ENCODE measurements at regions not wholly inside any gene's neighbourhood (a gene's known extent, or its start where the extent isn't known, plus 50 kb on each side); places are given as distances from the start of the nearest gene placed in this dataset.

DNA sequence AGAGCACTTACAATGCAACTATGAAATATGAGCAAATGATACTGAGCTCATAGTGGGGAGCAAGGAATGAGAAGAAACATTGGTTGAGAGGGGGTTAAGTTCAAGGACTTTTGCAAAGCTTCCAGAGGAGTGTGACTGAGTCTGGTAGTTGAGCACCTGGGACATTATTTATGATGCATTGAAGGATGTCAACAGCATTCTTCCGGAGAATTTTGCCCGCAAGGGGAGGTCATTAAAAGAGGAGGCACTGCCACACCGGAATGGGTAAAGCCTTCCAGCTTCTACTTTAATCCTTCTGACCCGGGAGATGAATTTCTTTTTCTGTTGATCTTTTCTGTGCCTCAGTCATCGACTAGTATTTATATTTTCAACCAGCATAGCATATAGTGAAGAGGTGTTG is 208.4 kb upstream of the CAMK1G start:
- no peaks in the 10 kb centered on the region for H3K79me2 ChIP-seq (ENCODE audit: low read length)
- no peaks in the 10 kb centered on the region for H3K4me1 ChIP-seq (ENCODE audit: low read length)
- H3K4me3 ChIP-seq (ENCODE audit: low read length) = no peak overlapping the region
- H3K27me3 ChIP-seq (replicated peaks; ENCODE audit: insufficient read depth, low read length) = no peaks in the 10 kb centered on the region
- TF ChIP-seq, protein P1, sequence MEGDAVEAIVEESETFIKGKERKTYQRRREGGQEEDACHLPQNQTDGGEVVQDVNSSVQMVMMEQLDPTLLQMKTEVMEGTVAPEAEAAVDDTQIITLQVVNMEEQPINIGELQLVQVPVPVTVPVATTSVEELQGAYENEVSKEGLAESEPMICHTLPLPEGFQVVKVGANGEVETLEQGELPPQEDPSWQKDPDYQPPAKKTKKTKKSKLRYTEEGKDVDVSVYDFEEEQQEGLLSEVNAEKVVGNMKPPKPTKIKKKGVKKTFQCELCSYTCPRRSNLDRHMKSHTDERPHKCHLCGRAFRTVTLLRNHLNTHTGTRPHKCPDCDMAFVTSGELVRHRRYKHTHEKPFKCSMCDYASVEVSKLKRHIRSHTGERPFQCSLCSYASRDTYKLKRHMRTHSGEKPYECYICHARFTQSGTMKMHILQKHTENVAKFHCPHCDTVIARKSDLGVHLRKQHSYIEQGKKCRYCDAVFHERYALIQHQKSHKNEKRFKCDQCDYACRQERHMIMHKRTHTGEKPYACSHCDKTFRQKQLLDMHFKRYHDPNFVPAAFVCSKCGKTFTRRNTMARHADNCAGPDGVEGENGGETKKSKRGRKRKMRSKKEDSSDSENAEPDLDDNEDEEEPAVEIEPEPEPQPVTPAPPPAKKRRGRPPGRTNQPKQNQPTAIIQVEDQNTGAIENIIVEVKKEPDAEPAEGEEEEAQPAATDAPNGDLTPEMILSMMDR (IDR thresholded peaks at IDR 0.05; ENCODE audit: low read length) = no peak
- TF ChIP-seq EZH2 (optimal IDR thresholded peaks at IDR 0.05; ENCODE audit: low read depth, low read length) = no peak
- no peak for TF ChIP-seq EZH2phosphoT487 (IDR thresholded peaks at IDR 0.05; ENCODE audit: low read length)
- H3K9me3 ChIP-seq (replicated peaks; ENCODE audit: insufficient read depth, low read length) = no peaks in the 10 kb centered on the region
- H2AFZ ChIP-seq (ENCODE audit: low read length) = no peak overlapping the region
- H3K36me3 ChIP-seq (replicated peaks; ENCODE audit: insufficient read depth, low read length) = no peaks in the 10 kb centered on the region
- no peaks in the 10 kb centered on the region for H3F3A ChIP-seq (ENCODE audit: insufficient read depth, low read length)
- H3K4me2 ChIP-seq (ENCODE audit: low read depth, low read length) = no peak overlapping the region
- no peaks in the 10 kb centered on the region for H4K20me1 ChIP-seq (ENCODE audit: insufficient read depth, low read length)
- DNase-seq = no peak
- no peaks in the 10 kb centered on the region for H3K9me2 ChIP-seq (replicated peaks; ENCODE audit: insufficient read depth, low read length)
- no peak overlapping the region for H3K9ac ChIP-seq (ENCODE audit: low read length)
- H3K27ac ChIP-seq (ENCODE audit: low read length) = no peak overlapping the region

DNA sequence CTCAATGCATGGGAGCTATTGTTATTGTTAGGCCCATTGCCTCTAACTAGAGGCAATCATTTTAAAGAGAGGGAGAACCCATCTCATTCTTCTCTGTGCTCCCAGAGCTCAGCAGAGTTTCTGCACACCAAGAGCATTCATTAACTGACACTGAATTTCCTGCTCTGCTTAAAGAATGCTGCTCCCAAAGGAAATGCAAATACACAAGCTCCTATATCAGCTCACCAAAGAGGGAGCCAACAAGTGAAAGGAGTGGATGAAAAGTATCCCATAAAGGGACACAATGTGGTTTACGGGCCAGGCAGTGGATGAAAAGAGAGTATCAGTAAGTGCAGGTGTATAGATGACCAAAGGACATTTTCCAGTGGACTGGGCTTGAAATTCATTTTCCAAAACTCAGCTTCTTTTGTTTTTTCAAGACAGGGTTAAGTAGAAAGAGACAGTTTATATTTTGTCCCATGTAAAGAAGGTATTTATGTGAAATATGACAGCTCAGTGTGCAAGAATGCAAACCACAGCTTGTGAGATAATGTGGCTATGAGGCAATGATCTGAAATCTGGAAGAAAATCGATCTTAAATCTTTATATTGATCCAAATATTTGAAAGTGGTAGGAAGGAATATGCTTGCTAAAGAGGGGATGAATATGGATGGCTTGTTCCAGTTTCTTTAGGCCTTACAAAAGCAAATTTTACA is 207.7 kb upstream of the CAMK1G start:
- Histone ChIP-seq H3K4me3 (ENCODE audit: low read length) (no peak overlapping the region), H3K79me2 (ENCODE audit: low read length) (no peaks in the 10 kb centered on the region), H3K4me1 (ENCODE audit: low read length) (no peaks in the 10 kb centered on the region), H4K20me1 (ENCODE audit: insufficient read depth, low read length) (no peaks in the 10 kb centered on the region), H2AFZ (ENCODE audit: low read length) (no peak overlapping the region), H3K27ac (ENCODE audit: low read length) (no peak overlapping the region), H3K9me3 (replicated peaks; ENCODE audit: insufficient read depth, low read length) (no peaks in the 10 kb centered on the region), H3K36me3 (replicated peaks; ENCODE audit: insufficient read depth, low read length) (no peaks in the 10 kb centered on the region), H3F3A (ENCODE audit: insufficient read depth, low read length) (no peaks in the 10 kb centered on the region), H3K4me2 (ENCODE audit: low read depth, low read length) (no peak overlapping the region), H3K27me3 (replicated peaks; ENCODE audit: insufficient read depth, low read length) (no peaks in the 10 kb centered on the region), H3K9ac (ENCODE audit: low read length) (no peak overlapping the region), H3K9me2 (replicated peaks; ENCODE audit: insufficient read depth, low read length) (no peaks in the 10 kb centered on the region)
- TF ChIP-seq EZH2 (optimal IDR thresholded peaks at IDR 0.05; ENCODE audit: low read depth, low read length) (no peak), EZH2phosphoT487 (IDR thresholded peaks at IDR 0.05; ENCODE audit: low read length) (no peak)
- TF ChIP-seq, protein P1 (IDR thresholded peaks at IDR 0.05; ENCODE audit: low read length) = no peak
- DNase-seq = no peak

DNA sequence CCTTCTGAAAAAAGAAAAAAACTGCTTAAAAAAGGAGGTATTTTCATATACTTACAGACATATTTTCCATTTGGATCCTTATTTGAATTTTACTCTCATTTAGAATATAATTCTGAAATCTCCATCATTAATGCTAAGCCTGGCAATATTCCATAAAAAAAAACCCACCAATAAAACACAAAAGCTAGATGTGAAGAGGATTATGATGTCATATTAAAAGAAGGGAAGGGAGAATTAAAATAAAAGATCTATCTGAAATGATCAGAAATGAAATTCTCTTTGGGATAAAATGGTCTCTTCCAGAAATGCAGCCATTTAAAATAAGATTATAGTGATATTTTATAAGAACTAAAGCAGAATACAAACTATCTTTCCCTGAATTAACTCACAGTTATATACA is 206.7 kb upstream of the CAMK1G start:
- no peaks in the 10 kb centered on the region for H3K4me1 ChIP-seq (ENCODE audit: low read length)
- no peaks in the 10 kb centered on the region for H3F3A ChIP-seq (ENCODE audit: insufficient read depth, low read length)
- H3K4me2 ChIP-seq (ENCODE audit: low read depth, low read length) = no peak overlapping the region
- H4K20me1 ChIP-seq (ENCODE audit: insufficient read depth, low read length) = no peaks in the 10 kb centered on the region
- no peak overlapping the region for H3K9ac ChIP-seq (ENCODE audit: low read length)
- TF ChIP-seq EZH2 (optimal IDR thresholded peaks at IDR 0.05; ENCODE audit: low read depth, low read length) (no peak), EZH2phosphoT487 (IDR thresholded peaks at IDR 0.05; ENCODE audit: low read length) (no peak)
- TF ChIP-seq, protein P1 (IDR thresholded peaks at IDR 0.05; ENCODE audit: low read length) = no peak
- no peaks in the 10 kb centered on the region for H3K9me3 ChIP-seq (replicated peaks; ENCODE audit: insufficient read depth, low read length)
- DNase-seq = no peak
- H3K27ac ChIP-seq (ENCODE audit: low read length) = no peak overlapping the region
- no peaks in the 10 kb centered on the region for H3K36me3 ChIP-seq (replicated peaks; ENCODE audit: insufficient read depth, low read length)
- H3K4me3 ChIP-seq (ENCODE audit: low read length) = no peak overlapping the region
- no peak overlapping the region for H2AFZ ChIP-seq (ENCODE audit: low read length)
- no peaks in the 10 kb centered on the region for H3K9me2 ChIP-seq (replicated peaks; ENCODE audit: insufficient read depth, low read length)
- H3K79me2 ChIP-seq (ENCODE audit: low read length) = no peaks in the 10 kb centered on the region
- H3K27me3 ChIP-seq (replicated peaks; ENCODE audit: insufficient read depth, low read length) = no peaks in the 10 kb centered on the region

All from MM.1S (cell line).